Glutamatergic neuron (in vitro differentiated cells): ENCODE measurements at regions not wholly inside any gene's neighbourhood (a gene's known extent, or its start where the extent isn't known, plus 50 kb on each side); places are given as distances from the start of the nearest gene placed in this dataset.

Source experiments
- DNase-seq: peaks from one replicate; pipeline ENCODE4 v3.0.0; 2022
- H3K27ac Mint-ChIP-seq: one replicate; pipeline ENCODE4 v1.8.0; 2020; ENCODE audit warnings: mild to moderate bottlenecking, mixed read lengths, inconsistent platforms; ENCODE audit not compliant: unreplicated experiment
- H3K27me3 Mint-ChIP-seq: one replicate; pipeline ENCODE4 v1.8.0; 2020; ENCODE audit warnings: mild to moderate bottlenecking, moderate library complexity, mixed read lengths, inconsistent platforms; ENCODE audit not compliant: unreplicated experiment
- H3K36me3 Mint-ChIP-seq: one replicate; pipeline ENCODE4 v1.8.0; 2020; ENCODE audit warnings: mild to moderate bottlenecking, mixed read lengths, inconsistent platforms; ENCODE audit not compliant: unreplicated experiment
- H3K4me1 Mint-ChIP-seq: one replicate; pipeline ENCODE4 v1.8.0; 2020; ENCODE audit warnings: mild to moderate bottlenecking, low read depth, mixed read lengths, inconsistent platforms; ENCODE audit not compliant: unreplicated experiment
- H3K4me3 Mint-ChIP-seq: one replicate; pipeline ENCODE4 v1.8.0; 2020; ENCODE audit warnings: mild to moderate bottlenecking, mixed read lengths, inconsistent platforms; ENCODE audit not compliant: unreplicated experiment
- H3K9me3 Mint-ChIP-seq: one replicate; pipeline ENCODE4 v1.8.0; 2020; ENCODE audit warnings: mild to moderate bottlenecking, moderate library complexity, mixed read lengths, inconsistent platforms; ENCODE audit not compliant: unreplicated experiment
- TF ChIP-seq, protein P1 (sequence below): fragments of 200-600 bp; sonication (generic); IDR thresholded peaks from one replicate; pipeline ENCODE4 v1.5.0; 2021; ENCODE audit not compliant: partially characterized antibody, unreplicated experiment

- Mint-ChIP-seq H3K4me3 (no peak overlapping the region), H3K27ac (no peak overlapping the region), H3K4me1 (no peaks in the 10 kb centered on the region), H3K36me3 (no peaks in the 10 kb centered on the region), H3K27me3 (no peaks in the 10 kb centered on the region), H3K9me3 (peaks cover 1% of the 10 kb centered on the region)
- DNase-seq, result no peak
- TF ChIP-seq, protein P1, sequence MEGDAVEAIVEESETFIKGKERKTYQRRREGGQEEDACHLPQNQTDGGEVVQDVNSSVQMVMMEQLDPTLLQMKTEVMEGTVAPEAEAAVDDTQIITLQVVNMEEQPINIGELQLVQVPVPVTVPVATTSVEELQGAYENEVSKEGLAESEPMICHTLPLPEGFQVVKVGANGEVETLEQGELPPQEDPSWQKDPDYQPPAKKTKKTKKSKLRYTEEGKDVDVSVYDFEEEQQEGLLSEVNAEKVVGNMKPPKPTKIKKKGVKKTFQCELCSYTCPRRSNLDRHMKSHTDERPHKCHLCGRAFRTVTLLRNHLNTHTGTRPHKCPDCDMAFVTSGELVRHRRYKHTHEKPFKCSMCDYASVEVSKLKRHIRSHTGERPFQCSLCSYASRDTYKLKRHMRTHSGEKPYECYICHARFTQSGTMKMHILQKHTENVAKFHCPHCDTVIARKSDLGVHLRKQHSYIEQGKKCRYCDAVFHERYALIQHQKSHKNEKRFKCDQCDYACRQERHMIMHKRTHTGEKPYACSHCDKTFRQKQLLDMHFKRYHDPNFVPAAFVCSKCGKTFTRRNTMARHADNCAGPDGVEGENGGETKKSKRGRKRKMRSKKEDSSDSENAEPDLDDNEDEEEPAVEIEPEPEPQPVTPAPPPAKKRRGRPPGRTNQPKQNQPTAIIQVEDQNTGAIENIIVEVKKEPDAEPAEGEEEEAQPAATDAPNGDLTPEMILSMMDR, result no peak
These were observed 241.0 kb upstream of the TBX3 start for GRCh38 chr12:114924946-114925475.

- Mint-ChIP-seq H3K27me3 (no peaks in the 10 kb centered on the region), H3K36me3 (no peaks in the 10 kb centered on the region), H3K9me3 (peaks cover 1% of the 10 kb centered on the region), H3K27ac (no peak overlapping the region), H3K4me3 (no peak overlapping the region), H3K4me1 (no peaks in the 10 kb centered on the region)
- TF ChIP-seq, protein P1, result no peak
- DNase-seq, result no peak
These were observed 237.8 kb upstream of the TBX3 start for GRCh38 chr12:114921781-114922180.

GRCh38 chr12:114920771-114921554 is 237.0 kb upstream of the TBX3 start:
- H3K4me1 Mint-ChIP-seq, result no peaks in the 10 kb centered on the region
- no peaks in the 10 kb centered on the region for H3K9me3 Mint-ChIP-seq
- TF ChIP-seq, protein P1, result no peak
- DNase-seq, result no peak
- H3K27me3 Mint-ChIP-seq, result peaks cover 2% of the 10 kb centered on the region
- no peaks in the 10 kb centered on the region for H3K36me3 Mint-ChIP-seq
- no peak overlapping the region for H3K4me3 Mint-ChIP-seq
- no peak overlapping the region for H3K27ac Mint-ChIP-seq

- H3K27ac Mint-ChIP-seq, result no peak overlapping the region
- H3K27me3 Mint-ChIP-seq, result peaks cover 2% of the 10 kb centered on the region
- no peak for DNase-seq
- H3K9me3 Mint-ChIP-seq, result no peaks in the 10 kb centered on the region
- no peaks in the 10 kb centered on the region for H3K4me1 Mint-ChIP-seq
- no peak overlapping the region for H3K4me3 Mint-ChIP-seq
- TF ChIP-seq, protein P1, result no peak
- no peaks in the 10 kb centered on the region for H3K36me3 Mint-ChIP-seq
These were observed 235.5 kb upstream of the TBX3 start for GRCh38 chr12:114919479-114919878.

DNA sequence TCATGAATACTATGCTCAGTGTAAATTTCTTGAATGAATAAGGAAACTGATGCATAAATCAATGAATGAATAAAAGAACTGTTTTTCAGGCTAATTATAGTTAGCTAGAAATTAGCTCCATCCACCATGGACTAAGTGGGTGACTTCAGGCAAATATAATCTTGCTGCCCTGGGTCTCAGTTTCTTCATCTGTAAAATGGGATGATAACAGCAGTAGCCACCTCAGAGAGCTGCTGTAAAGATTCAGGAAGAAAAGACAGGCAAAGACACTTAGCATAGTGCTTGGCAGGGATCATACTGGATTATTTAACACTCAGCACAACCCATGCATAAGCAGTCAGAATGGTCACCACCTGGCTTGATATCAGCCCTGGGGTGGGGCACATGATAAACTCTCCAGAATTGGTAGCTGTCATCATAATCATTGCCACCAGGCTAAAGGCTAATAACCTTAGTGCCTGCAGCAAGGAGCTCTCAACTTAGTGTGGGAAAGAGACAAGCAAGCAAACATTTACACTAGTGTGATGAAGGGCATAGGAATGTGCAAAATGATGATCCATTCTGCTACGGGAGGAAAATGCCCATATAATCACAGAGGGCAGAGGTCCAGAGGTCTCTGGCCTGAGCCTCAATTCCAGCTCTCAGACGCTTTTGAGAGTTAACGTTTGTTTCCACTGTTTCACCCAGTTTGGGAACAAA is 234.7 kb upstream of the TBX3 start:
- Mint-ChIP-seq H3K27me3 (peaks cover 2% of the 10 kb centered on the region), H3K36me3 (no peaks in the 10 kb centered on the region), H3K9me3 (no peaks in the 10 kb centered on the region), H3K27ac (no peak overlapping the region), H3K4me3 (no peak overlapping the region), H3K4me1 (no peaks in the 10 kb centered on the region)
- TF ChIP-seq, protein P1, result no peak
- no peak for DNase-seq
